Progenitor cell of endocrine pancreas (in vitro differentiated cells): ENCODE measurements at regions not wholly inside any gene's neighbourhood (a gene's known extent, or its start where the extent isn't known, plus 50 kb on each side); places are given as distances from the start of the nearest gene placed in this dataset.

Source experiments
- DNase-seq: peaks from one replicate; pipeline ENCODE4 v3.0.0; 2021; ENCODE audit warnings: low spot score; ENCODE audit not compliant: unreplicated experiment
- H3K27ac Mint-ChIP-seq: 2 replicates; pipeline ENCODE4 v1.8.0; 2021; ENCODE audit warnings: mild to moderate bottlenecking, moderate library complexity, mixed read lengths
- H3K27me3 Mint-ChIP-seq: 2 replicates; pipeline ENCODE4 v1.8.0; 2021; ENCODE audit warnings: mixed read lengths
- H3K36me3 Mint-ChIP-seq: 2 replicates; pipeline ENCODE4 v1.8.0; 2022; ENCODE audit warnings: mixed read lengths; ENCODE audit not compliant: insufficient read depth
- H3K4me1 Mint-ChIP-seq: 2 replicates; pipeline ENCODE4 v1.8.0; 2021; ENCODE audit warnings: low read depth, mixed read lengths
- H3K4me3 Mint-ChIP-seq: 2 replicates; pipeline ENCODE4 v1.8.0; 2021; ENCODE audit warnings: low read depth, mild to moderate bottlenecking, moderate library complexity, mixed read lengths
- H3K9me3 Mint-ChIP-seq: 2 replicates; pipeline ENCODE4 v1.8.0; 2021; ENCODE audit warnings: low read depth, mixed read lengths
- TF ChIP-seq, protein P1 (sequence below): fragments of 200-600 bp; sonication (generic); IDR thresholded peaks from one replicate; pipeline ENCODE4 v1.5.0; 2021; ENCODE audit warnings: antibody characterized with exemption, mild to moderate bottlenecking; ENCODE audit not compliant: unreplicated experiment

DNA sequence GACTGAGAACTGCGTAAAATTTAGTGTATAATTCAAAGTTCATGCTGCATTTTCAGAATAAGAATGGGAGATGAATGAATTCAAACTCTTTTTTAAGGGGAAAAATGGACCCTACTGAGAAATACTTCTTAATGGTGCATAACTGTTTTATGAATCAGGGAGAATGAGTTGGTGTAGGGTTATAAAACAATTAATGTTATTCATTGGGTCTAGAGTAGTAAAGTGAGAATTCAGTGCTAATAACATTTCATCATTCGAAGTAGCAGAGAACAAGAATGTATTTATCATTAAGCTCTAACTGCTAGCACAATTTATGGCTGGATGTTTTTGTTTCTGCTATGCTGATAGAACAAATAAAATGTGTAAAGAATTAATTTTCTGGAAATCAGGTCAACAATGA lies 310.2 kb downstream of the SLITRK5 start:
- Mint-ChIP-seq H3K4me1 (no peaks in the 10 kb centered on the region), H3K4me3 (no peak overlapping the region), H3K36me3 (no peaks in the 10 kb centered on the region), H3K27me3 (no peaks in the 10 kb centered on the region), H3K27ac (no peak overlapping the region), H3K9me3 (peaks cover 3% of the 10 kb centered on the region)
- DNase-seq: no peak
- TF ChIP-seq, protein P1, sequence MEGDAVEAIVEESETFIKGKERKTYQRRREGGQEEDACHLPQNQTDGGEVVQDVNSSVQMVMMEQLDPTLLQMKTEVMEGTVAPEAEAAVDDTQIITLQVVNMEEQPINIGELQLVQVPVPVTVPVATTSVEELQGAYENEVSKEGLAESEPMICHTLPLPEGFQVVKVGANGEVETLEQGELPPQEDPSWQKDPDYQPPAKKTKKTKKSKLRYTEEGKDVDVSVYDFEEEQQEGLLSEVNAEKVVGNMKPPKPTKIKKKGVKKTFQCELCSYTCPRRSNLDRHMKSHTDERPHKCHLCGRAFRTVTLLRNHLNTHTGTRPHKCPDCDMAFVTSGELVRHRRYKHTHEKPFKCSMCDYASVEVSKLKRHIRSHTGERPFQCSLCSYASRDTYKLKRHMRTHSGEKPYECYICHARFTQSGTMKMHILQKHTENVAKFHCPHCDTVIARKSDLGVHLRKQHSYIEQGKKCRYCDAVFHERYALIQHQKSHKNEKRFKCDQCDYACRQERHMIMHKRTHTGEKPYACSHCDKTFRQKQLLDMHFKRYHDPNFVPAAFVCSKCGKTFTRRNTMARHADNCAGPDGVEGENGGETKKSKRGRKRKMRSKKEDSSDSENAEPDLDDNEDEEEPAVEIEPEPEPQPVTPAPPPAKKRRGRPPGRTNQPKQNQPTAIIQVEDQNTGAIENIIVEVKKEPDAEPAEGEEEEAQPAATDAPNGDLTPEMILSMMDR: no peak

DNA sequence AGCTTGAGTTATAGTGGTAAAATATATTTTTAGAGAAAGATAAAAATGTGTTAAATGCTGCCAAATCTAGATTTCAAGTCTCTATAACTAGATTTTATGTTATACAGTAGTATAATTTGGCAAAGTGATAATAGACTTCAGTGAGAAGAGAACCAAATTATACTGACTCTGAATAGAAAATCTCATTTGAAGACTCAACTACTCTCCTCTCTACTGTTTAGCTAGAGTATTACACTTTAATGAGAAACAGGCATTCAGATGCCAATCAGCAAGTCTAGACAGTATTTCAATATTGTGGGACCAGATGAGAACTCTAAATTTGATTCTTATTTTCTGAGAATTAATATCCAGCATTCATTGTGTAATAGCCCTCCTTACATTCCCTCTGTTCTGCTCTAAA lies 311.2 kb downstream of the SLITRK5 start:
- TF ChIP-seq, protein P1: no peak
- Mint-ChIP-seq H3K4me1 (no peaks in the 10 kb centered on the region), H3K9me3 (peaks cover 3% of the 10 kb centered on the region), H3K27me3 (no peaks in the 10 kb centered on the region), H3K27ac (no peak overlapping the region), H3K36me3 (no peaks in the 10 kb centered on the region), H3K4me3 (no peak overlapping the region)
- no peak for DNase-seq

DNA sequence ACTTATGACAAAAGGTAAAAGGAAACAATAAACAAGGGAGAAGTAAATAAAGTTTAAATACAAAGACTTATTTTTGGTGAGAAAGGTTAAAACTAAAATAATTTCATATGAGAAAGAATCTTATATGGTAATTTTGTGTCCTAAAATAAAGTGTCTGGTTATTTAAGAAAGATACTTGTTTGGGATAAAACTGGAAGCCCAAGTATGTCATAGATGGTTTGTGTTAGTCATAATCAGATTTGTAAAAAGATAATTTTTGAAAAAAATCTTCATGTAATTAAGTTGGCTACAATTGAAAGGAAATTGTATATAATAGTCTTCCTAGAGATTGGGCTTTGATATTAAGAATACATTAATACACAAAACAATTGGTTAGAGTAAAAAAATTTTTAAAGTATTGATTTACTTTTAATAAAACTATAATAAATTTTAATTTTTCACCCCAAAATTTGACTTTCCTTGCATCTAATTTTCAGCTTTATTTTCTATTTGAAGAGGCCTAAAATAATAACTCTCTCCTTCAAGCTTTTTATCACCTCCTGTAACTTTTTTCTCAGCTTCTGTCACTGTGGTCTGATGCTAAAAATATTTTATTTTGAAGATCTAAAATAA lies 315.6 kb downstream of the SLITRK5 start:
- TF ChIP-seq, protein P1: no peak
- no peaks in the 10 kb centered on the region for H3K4me1 Mint-ChIP-seq
- no peak overlapping the region for H3K27ac Mint-ChIP-seq
- peaks cover 3% of the 10 kb centered on the region for H3K9me3 Mint-ChIP-seq
- H3K36me3 Mint-ChIP-seq: no peaks in the 10 kb centered on the region
- no peaks in the 10 kb centered on the region for H3K27me3 Mint-ChIP-seq
- H3K4me3 Mint-ChIP-seq: no peak overlapping the region
- no peak for DNase-seq

DNA sequence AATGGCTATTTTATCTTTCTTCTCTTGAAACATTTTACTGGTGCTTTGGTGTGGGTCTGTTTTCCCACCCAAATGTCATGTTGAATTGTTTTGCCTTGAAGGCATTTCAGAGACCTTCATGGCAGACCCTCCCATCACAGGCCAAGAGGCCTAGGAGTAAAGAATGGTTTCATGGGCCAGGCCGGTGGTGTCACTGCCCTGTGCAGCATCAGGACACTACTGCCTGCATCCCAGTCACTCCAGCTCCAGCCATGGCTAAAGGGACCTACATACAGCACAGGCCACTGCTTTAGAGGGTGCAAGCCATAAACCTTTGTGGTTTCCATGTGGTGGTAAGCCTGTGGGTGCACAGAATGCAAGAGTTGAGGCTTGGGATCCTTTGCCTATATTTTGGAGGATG lies 326.9 kb downstream of the SLITRK5 start:
- TF ChIP-seq, protein P1: no peak
- DNase-seq: no peak
- Mint-ChIP-seq H3K4me1 (no peaks in the 10 kb centered on the region), H3K9me3 (peaks cover 3% of the 10 kb centered on the region), H3K27ac (no peak overlapping the region), H3K27me3 (no peaks in the 10 kb centered on the region), H3K36me3 (no peaks in the 10 kb centered on the region), H3K4me3 (no peak overlapping the region)

DNA sequence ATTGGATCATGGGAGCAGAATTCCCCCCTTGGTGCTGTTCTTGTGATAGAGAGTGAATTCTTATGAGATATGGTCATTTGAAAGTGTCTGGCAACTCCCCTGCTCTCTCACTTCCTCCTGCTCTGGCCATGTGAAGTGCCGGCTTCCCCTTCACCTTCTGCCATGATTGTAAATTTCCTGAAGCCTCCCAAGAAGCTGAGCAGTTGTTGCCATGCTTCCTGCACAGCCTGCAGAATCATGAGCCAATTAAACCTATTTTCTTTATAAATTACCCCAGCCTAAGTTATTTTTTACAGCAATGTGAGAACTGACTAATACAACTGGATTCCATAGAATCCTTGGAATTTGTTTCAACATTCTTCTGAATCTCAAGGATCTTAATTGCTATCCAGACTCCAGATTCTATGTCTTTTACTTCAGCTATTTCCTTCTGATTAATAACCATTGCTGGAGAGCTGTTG lies 328.1 kb downstream of the SLITRK5 start:
- Mint-ChIP-seq H3K36me3 (no peaks in the 10 kb centered on the region), H3K27ac (no peak overlapping the region), H3K4me3 (no peak overlapping the region), H3K4me1 (no peaks in the 10 kb centered on the region), H3K9me3 (peaks cover 3% of the 10 kb centered on the region), H3K27me3 (no peaks in the 10 kb centered on the region)
- no peak for DNase-seq
- TF ChIP-seq, protein P1: no peak
